Sciatic nerve (tissue), 2 donors: ENCODE measurements at regions not wholly inside any gene's neighbourhood (a gene's known extent, or its start where the extent isn't known, plus 50 kb on each side); places are given as distances from the start of the nearest gene placed in this dataset.

Source experiments
- ATAC-seq: fragments of 200-7000 bp; cut with Tn5 transposase; one replicate; pipeline ENCODE4 v1.9.1; 2020; ENCODE audit warnings: mild to moderate bottlenecking, moderate library complexity
- DNase-seq: peaks from one replicate; pipeline ENCODE4 v3.0.0-alpha.2; 2020; ENCODE audit warnings: low spot score
- intact Hi-C: fragments of 100-400 bp; cut with DNase I; formaldehyde crosslinking; loops from one replicate; pipeline ENCODE4 v1.14.2; 2022
- donor health status: DM: no; HTN: no; CAD: no.
- donor health status: DM: no; HTN: no; CAD: no.

- ATAC-seq (no peak), DNase-seq (no peak)
- intact Hi-C loops: no loop called here
Measured at GRCh38 chr13:50701469-50701868, 142.0 kb downstream of the DLEU7 start.

GRCh38 chr13:50706505-50706904 lies 137.0 kb downstream of the DLEU7 start:
- ATAC-seq (no peak), DNase-seq (no peak)
- intact Hi-C loops: no loop called here

- ATAC-seq (no peak), DNase-seq (no peak)
- intact Hi-C loops: no loop called here
Measured at GRCh38 chr13:50707628-50708027, 135.9 kb downstream of the DLEU7 start.

- DNase-seq: no peak
- peak; percentile 12 for ATAC-seq
- intact Hi-C loops: no loop called here
Measured at GRCh38 chr13:50708461-50708860, 135.0 kb downstream of the DLEU7 start.

GRCh38 chr13:50709058-50709457 lies 134.4 kb downstream of the DLEU7 start:
- DNase-seq (no peak), ATAC-seq (no peak)
- intact Hi-C loops: no loop called here

GRCh38 chr13:50711131-50711815 lies 132.2 kb downstream of the DLEU7 start:
- intact Hi-C loops: no loop called here
- DNase-seq (no peak), ATAC-seq (no peak)

GRCh38 chr13:50711996-50712395 lies 131.5 kb downstream of the DLEU7 start:
- no peak for ATAC-seq

GRCh38 chr13:50712456-50712855 lies 131.0 kb downstream of the DLEU7 start:
- intact Hi-C loops: no loop called here
- no peak for ATAC-seq
- DNase-seq: no peak

More at GRCh38 chr13:50711996-50712395, 131.5 kb downstream of the DLEU7 start:
- no peak for DNase-seq
- intact Hi-C loops: no loop called here

- intact Hi-C loops: no loop called here
- no peak for DNase-seq
- no peak for ATAC-seq
Measured at GRCh38 chr13:50712881-50713280, 130.6 kb downstream of the DLEU7 start.

GRCh38 chr13:50713523-50714248 lies 129.8 kb downstream of the DLEU7 start:
- intact Hi-C loops: no loop called here
- ATAC-seq: peak; percentile 65

GRCh38 chr13:50714891-50715290 lies 128.6 kb downstream of the DLEU7 start:
- no peak for ATAC-seq
- intact Hi-C loops: no loop called here

More at GRCh38 chr13:50713523-50714248, 129.8 kb downstream of the DLEU7 start:
- no peak for DNase-seq

GRCh38 chr13:50715402-50716146 lies 127.9 kb downstream of the DLEU7 start:
- intact Hi-C loops: no loop called here
- peak; percentile 69 for ATAC-seq
- peak; percentile 67 for DNase-seq

More at GRCh38 chr13:50714891-50715290, 128.6 kb downstream of the DLEU7 start:
- DNase-seq: no peak

GRCh38 chr13:50720861-50721671 lies 122.4 kb downstream of the DLEU7 start:
- ATAC-seq: no peak
- intact Hi-C loops: no loop called here
- no peak for DNase-seq

- ATAC-seq: no peak
- intact Hi-C loops: no loop called here
- DNase-seq: no peak
Measured at GRCh38 chr13:50721672-50721992, 121.9 kb downstream of the DLEU7 start.

- ATAC-seq (no peak), DNase-seq (no peak)
- intact Hi-C loops: no loop called here
Measured at GRCh38 chr13:50722440-50723125, 120.9 kb downstream of the DLEU7 start.

- DNase-seq: no peak
- no peak for ATAC-seq
- intact Hi-C loops: no loop called here
Measured at GRCh38 chr13:50724438-50724837, 119.1 kb downstream of the DLEU7 start.

- ATAC-seq: no peak
- intact Hi-C loops: no loop called here
Measured at GRCh38 chr13:50724913-50725312, 118.6 kb downstream of the DLEU7 start.

GRCh38 chr13:50726164-50726563 lies 117.3 kb downstream of the DLEU7 start:
- intact Hi-C loops: no loop called here
- ATAC-seq (no peak), DNase-seq (no peak)

More at GRCh38 chr13:50724913-50725312, 118.6 kb downstream of the DLEU7 start:
- no peak for DNase-seq

- DNase-seq: no peak
- intact Hi-C loops: no loop called here
- no peak for ATAC-seq
Measured at GRCh38 chr13:50729177-50729576, 114.3 kb downstream of the DLEU7 start.
